ENCODE measurements at regions not wholly inside any gene's neighbourhood (a gene's known extent, or its start where the extent isn't known, plus 50 kb on each side); places are given as distances from the start of the nearest gene placed in this dataset.

GRCh38 chr4:137635108-137635507 is 102.8 kb upstream of the PCDH18 start:
- no peak overlapping the region for H3K4me3 ChIP-seq
- no peak for TF ChIP-seq CTCF (IDR thresholded peaks at IDR 0.05)
- no peak for DNase-seq (ENCODE audit: low spot score)
- no peak overlapping the region for H3K27ac ChIP-seq
- H3K27me3 ChIP-seq, result no peaks in the 10 kb centered on the region
- no peaks in the 10 kb centered on the region for H3K36me3 ChIP-seq
- H3K4me1 ChIP-seq, result no peaks in the 10 kb centered on the region
- peaks cover 0 to 5% of the 10 kb centered on the region in 2 donors for H3K9me3 ChIP-seq

GRCh38 chr4:137632842-137633241 is 100.5 kb upstream of the PCDH18 start:
- TF ChIP-seq CTCF (IDR thresholded peaks at IDR 0.05), result no peak
- H3K36me3 ChIP-seq, result no peaks in the 10 kb centered on the region
- no peaks in the 10 kb centered on the region for H3K4me1 ChIP-seq
- H3K9me3 ChIP-seq, result peaks cover 0 to 5% of the 10 kb centered on the region in 2 donors
- no peak overlapping the region for H3K27ac ChIP-seq
- DNase-seq (ENCODE audit: low spot score), result no peak
- H3K27me3 ChIP-seq, result no peaks in the 10 kb centered on the region
- H3K4me3 ChIP-seq, result no peak overlapping the region

- no peak for DNase-seq (ENCODE audit: low spot score)
- Histone ChIP-seq H3K27me3 (no peaks in the 10 kb centered on the region), H3K36me3 (no peaks in the 10 kb centered on the region), H3K27ac (no peak overlapping the region), H3K4me1 (no peaks in the 10 kb centered on the region), H3K9me3 (peaks cover 0 to 5% of the 10 kb centered on the region in 2 donors), H3K4me3 (no peak overlapping the region)
- TF ChIP-seq CTCF (IDR thresholded peaks at IDR 0.05), result no peak
These were observed 99.3 kb upstream of the PCDH18 start for GRCh38 chr4:137631605-137632004.

GRCh38 chr4:137630252-137630651 is 98.0 kb upstream of the PCDH18 start:
- Histone ChIP-seq H3K4me1 (no peaks in the 10 kb centered on the region), H3K27me3 (no peaks in the 10 kb centered on the region), H3K4me3 (no peak overlapping the region), H3K36me3 (no peaks in the 10 kb centered on the region), H3K9me3 (peaks cover 0 to 5% of the 10 kb centered on the region in 2 donors), H3K27ac (no peak overlapping the region)
- no peak for TF ChIP-seq CTCF (IDR thresholded peaks at IDR 0.05)
- DNase-seq (ENCODE audit: low spot score), result no peak

GRCh38 chr4:137627739-137628460 is 95.6 kb upstream of the PCDH18 start:
- H3K36me3 ChIP-seq, result no peaks in the 10 kb centered on the region
- no peaks in the 10 kb centered on the region for H3K27me3 ChIP-seq
- H3K9me3 ChIP-seq, result peaks cover 0 to under 1% of the 10 kb centered on the region in 2 donors
- no peak for TF ChIP-seq CTCF (IDR thresholded peaks at IDR 0.05)
- H3K4me1 ChIP-seq, result no peaks in the 10 kb centered on the region
- H3K27ac ChIP-seq, result no peak overlapping the region
- DNase-seq (ENCODE audit: low spot score), result no peak
- no peak overlapping the region for H3K4me3 ChIP-seq
